T-helper 9 cell (primary cell): ENCODE measurements at regions not wholly inside any gene's neighbourhood (a gene's known extent, or its start where the extent isn't known, plus 50 kb on each side); places are given as distances from the start of the nearest gene placed in this dataset.

Experiments used
- DNase-seq: peaks from one replicate; pipeline ENCODE4 v3.0.0-alpha.2; 2020

- no peak for DNase-seq
Measured at GRCh38 chr7:41792120-41792519, 89.2 kb upstream of the INHBA start.

GRCh38 chr7:41788556-41788955, 85.7 kb upstream of the INHBA start:
- no peak for DNase-seq

- DNase-seq: no peak
Measured at GRCh38 chr7:41787651-41788350, 84.9 kb upstream of the INHBA start.

GRCh38 chr7:41786944-41787343, 84.1 kb upstream of the INHBA start:
- DNase-seq: no peak

- DNase-seq: no peak
Measured at GRCh38 chr7:41786404-41786803, 83.5 kb upstream of the INHBA start.

GRCh38 chr7:41785840-41786239, 83.0 kb upstream of the INHBA start:
- no peak for DNase-seq

- DNase-seq: no peak
Measured at GRCh38 chr7:41785265-41785664, 82.4 kb upstream of the INHBA start.

GRCh38 chr7:41779918-41780317, 77.0 kb upstream of the INHBA start:
- DNase-seq: no peak

GRCh38 chr7:41777894-41778596, 75.2 kb upstream of the INHBA start:
- DNase-seq: no peak

GRCh38 chr7:41774966-41775365, 72.1 kb upstream of the INHBA start:
- no peak for DNase-seq

GRCh38 chr7:41773756-41774155, 70.9 kb upstream of the INHBA start:
- no peak for DNase-seq

- no peak for DNase-seq
Measured at GRCh38 chr7:41771717-41772116, 68.8 kb upstream of the INHBA start.

GRCh38 chr7:41769162-41769561, 66.3 kb upstream of the INHBA start:
- no peak for DNase-seq

GRCh38 chr7:41763626-41764025, 60.7 kb upstream of the INHBA start:
- DNase-seq: no peak

GRCh38 chr7:41762641-41763040, 59.8 kb upstream of the INHBA start:
- no peak for DNase-seq

- no peak for DNase-seq
Measured at GRCh38 chr7:41760293-41760692, 57.4 kb upstream of the INHBA start.

GRCh38 chr7:41758321-41758720, 55.4 kb upstream of the INHBA start:
- no peak for DNase-seq

- DNase-seq: no peak
Measured at GRCh38 chr7:41756650-41757182, 53.8 kb upstream of the INHBA start.

GRCh38 chr7:41755096-41755495, 52.2 kb upstream of the INHBA start:
- DNase-seq: no peak

GRCh38 chr7:41754046-41754445, 51.2 kb upstream of the INHBA start:
- no peak for DNase-seq
